ENCODE measurements at regions not wholly inside any gene's neighbourhood (a gene's known extent, or its start where the extent isn't known, plus 50 kb on each side); places are given as distances from the start of the nearest gene placed in this dataset.

- peaks cover 0 to 5% (median 2%) of the 10 kb centered on the region in 3 donors for H3K4me1 Mint-ChIP-seq
- H3K9me3 Mint-ChIP-seq: no peaks in the 10 kb centered on the region
- peaks cover 13% of the 10 kb centered on the region for H3K27me3 Mint-ChIP-seq
- no peak overlapping the region for H3K27ac Mint-ChIP-seq
- no peak overlapping the region for H3K4me3 Mint-ChIP-seq
- H3K36me3 Mint-ChIP-seq: no peaks in the 10 kb centered on the region
Measured at GRCh38 chr1:182143154-182143657, 81.7 kb upstream of the ZNF648 start.

- Mint-ChIP-seq H3K9me3 (no peaks in the 10 kb centered on the region), H3K27ac (no peak overlapping the region)
Measured at GRCh38 chr1:182142621-182143020, 81.1 kb upstream of the ZNF648 start.

DNA sequence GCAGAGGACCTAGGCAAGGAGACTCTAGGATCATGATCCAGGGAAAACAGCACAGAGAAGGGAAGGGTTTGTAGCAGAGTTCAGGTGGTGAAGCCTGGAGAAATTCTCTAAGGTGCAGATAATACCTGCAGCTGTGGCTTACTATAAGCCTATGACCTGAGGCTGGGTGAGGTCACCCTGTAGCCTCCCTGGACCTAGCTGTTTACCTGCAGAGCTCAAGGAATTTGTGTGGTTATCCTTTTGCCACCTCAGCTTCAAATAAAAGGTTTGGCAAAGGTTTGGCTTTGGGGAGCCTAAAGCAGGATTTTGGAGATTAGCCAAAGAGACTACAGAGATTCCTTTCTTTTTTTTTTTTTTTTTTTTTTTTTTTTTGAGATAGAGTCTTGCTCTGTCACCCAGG lies 79.5 kb upstream of the ZNF648 start:
- Mint-ChIP-seq H3K27ac (no peak overlapping the region), H3K9me3 (no peaks in the 10 kb centered on the region), H3K4me3 (no peak overlapping the region), H3K27me3 (peaks cover 12% of the 10 kb centered on the region), H3K4me1 (peaks cover 0 to 5% (median 0%) of the 10 kb centered on the region in 3 donors), H3K36me3 (no peaks in the 10 kb centered on the region)

More at GRCh38 chr1:182142621-182143020, 81.1 kb upstream of the ZNF648 start:
- H3K27me3 Mint-ChIP-seq: peaks cover 13% of the 10 kb centered on the region
- peaks cover 0 to 5% (median 2%) of the 10 kb centered on the region in 3 donors for H3K4me1 Mint-ChIP-seq
- no peaks in the 10 kb centered on the region for H3K36me3 Mint-ChIP-seq
- H3K4me3 Mint-ChIP-seq: no peak overlapping the region

DNA sequence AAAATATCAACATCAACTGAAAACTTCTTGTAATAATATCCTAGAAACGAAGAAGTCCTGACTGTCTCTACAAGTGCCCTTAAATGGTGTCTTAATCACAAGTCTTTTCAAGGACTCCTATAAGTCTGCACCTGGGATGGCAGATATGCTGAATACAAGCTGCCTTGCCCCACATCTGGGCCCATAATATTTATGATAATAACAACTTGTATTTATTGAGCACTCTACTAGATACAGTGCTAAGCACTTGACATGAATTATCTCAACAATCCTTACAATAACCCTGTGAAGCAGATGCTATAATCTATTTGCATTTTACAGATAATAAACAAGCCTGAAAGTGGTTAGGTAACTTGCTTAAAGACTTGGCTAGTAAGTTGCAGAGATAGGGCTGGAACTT lies 78.0 kb upstream of the ZNF648 start:
- Mint-ChIP-seq H3K27me3 (peaks cover 12% of the 10 kb centered on the region), H3K27ac (no peak overlapping the region), H3K9me3 (peaks cover 0 to 9% (median under 1%) of the 10 kb centered on the region in 3 donors), H3K4me1 (peaks cover 0 to 5% (median 0%) of the 10 kb centered on the region in 3 donors), H3K4me3 (no peak overlapping the region), H3K36me3 (no peaks in the 10 kb centered on the region)

GRCh38 chr1:182137546-182137945 lies 76.0 kb upstream of the ZNF648 start:
- no peaks in the 10 kb centered on the region for H3K36me3 Mint-ChIP-seq
- peaks cover 8% of the 10 kb centered on the region for H3K27me3 Mint-ChIP-seq
- peaks cover 0 to 18% (median 9%) of the 10 kb centered on the region in 3 donors for H3K9me3 Mint-ChIP-seq
- H3K4me3 Mint-ChIP-seq: no peak overlapping the region
- H3K4me1 Mint-ChIP-seq: no peaks in the 10 kb centered on the region
- H3K27ac Mint-ChIP-seq: no peak overlapping the region

- H3K36me3 Mint-ChIP-seq: no peaks in the 10 kb centered on the region
- H3K27me3 Mint-ChIP-seq: peaks cover 5% of the 10 kb centered on the region
- no peak overlapping the region for H3K27ac Mint-ChIP-seq
- H3K9me3 Mint-ChIP-seq: peaks cover 0 to 18% (median 9%) of the 10 kb centered on the region in 3 donors
- H3K4me3 Mint-ChIP-seq: peak overlapping the region in 1 of 4 donors; percentile 38
- H3K4me1 Mint-ChIP-seq: no peaks in the 10 kb centered on the region
Measured at GRCh38 chr1:182135946-182136345, 74.4 kb upstream of the ZNF648 start.

DNA sequence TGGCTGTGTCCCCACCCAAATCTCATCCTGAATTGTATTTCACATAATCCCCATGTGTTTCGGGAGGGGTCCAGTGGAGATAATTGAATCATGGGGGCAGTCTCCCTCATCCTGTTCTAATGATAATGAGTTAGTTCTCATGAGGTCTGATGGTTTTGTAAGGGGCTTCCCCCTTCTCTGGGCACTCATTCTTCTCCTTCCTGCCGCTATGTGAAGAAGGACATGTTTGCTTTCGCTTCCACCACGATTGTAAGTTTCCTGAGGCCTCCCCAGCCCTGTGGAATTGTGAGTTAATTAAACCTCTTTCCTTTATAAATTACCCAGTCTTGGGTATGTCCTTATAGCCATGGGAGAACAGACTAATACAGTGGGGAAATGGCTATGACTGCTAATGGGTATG lies 72.7 kb upstream of the ZNF648 start:
- no peak overlapping the region for H3K4me3 Mint-ChIP-seq
- no peaks in the 10 kb centered on the region for H3K36me3 Mint-ChIP-seq
- no peak overlapping the region for H3K27ac Mint-ChIP-seq
- peaks cover 0 to 18% (median 9%) of the 10 kb centered on the region in 3 donors for H3K9me3 Mint-ChIP-seq
- H3K27me3 Mint-ChIP-seq: peaks cover under 1% of the 10 kb centered on the region
- peaks cover 0 to 2% (median 0%) of the 10 kb centered on the region in 3 donors for H3K4me1 Mint-ChIP-seq

DNA sequence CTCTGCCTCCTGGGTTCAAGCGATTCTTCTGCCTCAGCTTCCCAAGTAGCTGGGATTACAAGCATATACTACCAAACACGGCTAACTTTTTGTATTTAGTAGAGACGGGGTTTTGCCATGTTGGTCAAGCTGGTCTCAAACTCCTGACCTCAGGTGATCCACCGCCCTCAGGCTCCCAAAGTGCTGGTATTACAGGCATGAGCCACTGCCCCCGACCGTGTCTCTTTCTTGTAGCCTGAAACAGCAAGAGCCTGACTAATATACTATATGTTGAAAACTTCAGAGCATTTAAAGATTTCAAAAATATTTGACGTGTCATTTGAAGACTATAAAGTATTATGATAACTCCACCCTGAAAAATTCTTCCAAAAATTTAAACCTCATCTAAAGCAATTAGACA lies 71.7 kb upstream of the ZNF648 start:
- peaks cover 5% of the 10 kb centered on the region for H3K27me3 Mint-ChIP-seq
- peaks cover 0 to 18% (median 9%) of the 10 kb centered on the region in 3 donors for H3K9me3 Mint-ChIP-seq
- H3K36me3 Mint-ChIP-seq: no peaks in the 10 kb centered on the region
- H3K27ac Mint-ChIP-seq: no peak overlapping the region
- peaks cover 0 to 2% (median 0%) of the 10 kb centered on the region in 3 donors for H3K4me1 Mint-ChIP-seq
- no peak overlapping the region for H3K4me3 Mint-ChIP-seq

GRCh38 chr1:182129398-182129797 lies 67.9 kb upstream of the ZNF648 start:
- Mint-ChIP-seq H3K27ac (no peak overlapping the region), H3K36me3 (no peaks in the 10 kb centered on the region), H3K27me3 (peaks cover 5% of the 10 kb centered on the region), H3K4me3 (peak overlapping the region in 1 of 4 donors; percentile 43), H3K9me3 (peaks cover 0 to 10% (median 8%) of the 10 kb centered on the region in 3 donors), H3K4me1 (peaks cover 0 to 2% (median 0%) of the 10 kb centered on the region in 3 donors)

DNA sequence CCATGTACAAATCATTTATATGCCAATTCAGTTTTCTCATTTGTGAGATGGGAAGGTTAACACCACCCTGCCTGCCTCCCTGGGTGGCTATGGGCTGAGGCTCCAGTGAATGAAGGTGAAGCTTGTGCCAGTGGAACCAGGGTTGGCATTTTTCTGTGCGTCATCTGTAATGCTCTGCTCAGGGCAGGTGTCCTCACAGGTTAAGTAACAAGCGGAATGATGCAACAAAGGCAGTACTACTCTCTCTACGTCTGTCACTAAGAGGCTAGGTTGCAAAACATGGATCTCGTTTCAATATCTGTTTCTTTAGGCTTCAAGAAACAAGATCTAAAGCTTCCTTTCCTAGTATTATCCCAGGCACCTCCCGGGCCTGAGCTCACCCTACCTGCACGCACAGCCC lies 67.0 kb upstream of the ZNF648 start:
- peaks cover 0 to 2% (median 0%) of the 10 kb centered on the region in 3 donors for H3K4me1 Mint-ChIP-seq
- H3K9me3 Mint-ChIP-seq: peaks cover 0 to 3% (median 0%) of the 10 kb centered on the region in 3 donors
- H3K27ac Mint-ChIP-seq: no peak overlapping the region
- no peak overlapping the region for H3K4me3 Mint-ChIP-seq
- H3K36me3 Mint-ChIP-seq: no peaks in the 10 kb centered on the region
- peaks cover 5% of the 10 kb centered on the region for H3K27me3 Mint-ChIP-seq

DNA sequence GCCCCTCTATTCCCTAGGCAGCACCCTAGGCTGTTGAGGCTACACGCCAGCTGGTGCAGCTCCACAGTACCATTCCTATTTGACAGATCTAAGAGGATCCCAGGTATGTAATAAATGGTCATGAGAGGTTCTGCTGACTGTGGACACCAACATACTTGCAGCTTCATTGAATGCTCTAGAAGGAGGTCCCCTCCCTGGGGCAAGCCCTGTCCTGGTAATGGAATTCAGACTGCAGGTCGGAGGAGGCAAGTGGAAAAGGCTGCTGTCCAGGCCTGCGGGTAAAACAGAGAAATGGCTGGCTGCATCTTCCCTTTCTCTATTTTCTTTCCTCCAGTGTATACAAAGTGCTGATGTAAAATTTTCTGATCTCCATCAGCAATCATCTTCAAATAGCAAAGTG lies 66.1 kb upstream of the ZNF648 start:
- H3K36me3 Mint-ChIP-seq: no peaks in the 10 kb centered on the region
- H3K27me3 Mint-ChIP-seq: peaks cover 5% of the 10 kb centered on the region
- no peak overlapping the region for H3K27ac Mint-ChIP-seq
- H3K4me3 Mint-ChIP-seq: no peak overlapping the region
- H3K4me1 Mint-ChIP-seq: peaks cover 0 to 2% (median 0%) of the 10 kb centered on the region in 3 donors
- H3K9me3 Mint-ChIP-seq: no peaks in the 10 kb centered on the region

GRCh38 chr1:182126272-182126800 lies 64.8 kb upstream of the ZNF648 start:
- Mint-ChIP-seq H3K9me3 (no peaks in the 10 kb centered on the region), H3K4me3 (no peak overlapping the region), H3K27me3 (peaks cover 7% of the 10 kb centered on the region), H3K4me1 (peaks cover 0 to 2% (median 0%) of the 10 kb centered on the region in 3 donors), H3K36me3 (no peaks in the 10 kb centered on the region), H3K27ac (no peak overlapping the region)

DNA sequence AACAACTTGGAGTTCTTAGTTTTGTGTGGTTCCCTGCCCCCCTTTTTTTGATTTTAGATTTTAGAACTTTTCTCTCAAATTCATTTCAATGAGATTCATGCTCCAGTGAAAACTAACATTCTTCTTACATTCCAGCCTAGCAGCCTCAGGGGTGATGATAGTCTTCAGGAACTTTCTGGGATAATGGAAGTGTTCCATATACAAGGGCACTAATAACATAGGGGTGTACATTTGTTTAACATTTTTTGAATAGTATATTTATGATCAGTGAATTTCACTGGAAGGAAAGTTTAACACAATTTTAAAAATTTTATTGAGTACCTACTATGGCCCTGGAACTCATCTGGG lies 61.4 kb upstream of the ZNF648 start:
- Mint-ChIP-seq H3K36me3 (no peaks in the 10 kb centered on the region), H3K4me1 (no peaks in the 10 kb centered on the region), H3K27me3 (peaks cover 1% of the 10 kb centered on the region), H3K4me3 (no peak overlapping the region), H3K9me3 (no peaks in the 10 kb centered on the region), H3K27ac (no peak overlapping the region)

DNA sequence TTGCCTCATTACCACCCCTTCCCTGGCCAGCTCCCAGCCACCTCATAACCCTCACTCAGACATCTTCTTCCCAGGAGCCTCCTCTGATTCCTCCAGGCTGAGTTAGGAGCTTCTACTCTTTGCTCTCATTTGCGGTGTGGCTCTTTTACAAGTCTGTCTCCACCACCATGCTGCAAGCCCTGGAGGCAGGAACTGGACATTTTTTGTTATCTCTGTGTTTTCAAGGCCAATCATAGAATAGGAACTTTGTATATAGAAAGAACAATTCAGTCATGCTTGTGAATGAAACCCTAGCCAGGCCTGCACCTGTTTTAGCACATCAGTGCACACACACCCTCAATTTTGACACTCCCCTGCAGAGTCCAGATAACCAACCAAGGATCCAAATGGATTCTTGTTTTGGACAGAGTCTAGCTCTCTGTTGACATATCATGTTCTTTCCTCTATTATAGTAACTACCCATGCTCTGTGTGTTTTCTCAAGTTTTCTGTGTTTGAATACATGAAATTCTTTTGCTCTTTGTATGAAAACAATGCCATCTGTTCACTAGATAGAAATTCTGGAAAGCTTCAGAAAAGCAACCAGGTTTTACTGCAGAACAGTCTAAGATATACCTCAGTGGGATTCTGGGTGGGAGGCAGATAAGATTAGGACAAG lies 60.9 kb upstream of the ZNF648 start:
- H3K4me1 Mint-ChIP-seq: no peaks in the 10 kb centered on the region
- peak overlapping the region in 1 of 4 donors; percentile 63 for H3K4me3 Mint-ChIP-seq
- H3K36me3 Mint-ChIP-seq: no peaks in the 10 kb centered on the region
- no peak overlapping the region for H3K27ac Mint-ChIP-seq
- no peaks in the 10 kb centered on the region for H3K9me3 Mint-ChIP-seq
- peaks cover 1% of the 10 kb centered on the region for H3K27me3 Mint-ChIP-seq

DNA sequence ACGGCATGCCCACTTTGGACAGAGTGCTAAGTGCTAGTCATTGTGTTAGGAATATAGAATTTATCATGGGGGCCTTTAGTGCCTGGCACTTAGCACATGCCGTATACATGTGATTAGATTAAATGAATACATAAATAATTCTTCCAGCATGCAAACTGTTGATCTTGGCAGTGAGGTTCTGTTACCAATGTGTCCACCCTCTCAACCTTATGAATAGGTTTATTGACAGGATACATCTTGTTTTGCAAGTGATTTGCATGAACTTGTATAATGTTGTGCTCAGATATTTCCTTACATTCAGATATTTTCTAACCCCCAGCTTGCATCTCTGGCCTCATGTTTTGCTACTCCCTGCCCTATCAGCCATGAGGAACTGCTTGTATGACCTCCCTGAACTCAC lies 60.3 kb upstream of the ZNF648 start:
- no peak overlapping the region for H3K4me3 Mint-ChIP-seq
- H3K9me3 Mint-ChIP-seq: no peaks in the 10 kb centered on the region
- peaks cover 3% of the 10 kb centered on the region for H3K27me3 Mint-ChIP-seq
- H3K36me3 Mint-ChIP-seq: no peaks in the 10 kb centered on the region
- H3K27ac Mint-ChIP-seq: peak overlapping the region in 1 of 3 donors; percentile 7
- no peaks in the 10 kb centered on the region for H3K4me1 Mint-ChIP-seq

Data from IgD-negative memory B cell (primary cell).